DMS53 treated with DMSO at 0.1 percent for 48 hours (cell line): ENCODE measurements at regions not wholly inside any gene's neighbourhood (a gene's known extent, or its start where the extent isn't known, plus 50 kb on each side); places are given as distances from the start of the nearest gene placed in this dataset.

Source experiments
- DNase-seq: peaks from one replicate; lab custom pipeline; 2025; ENCODE audit not compliant: unreplicated experiment; lab: John Stamatoyannopoulos, UW

DNA sequence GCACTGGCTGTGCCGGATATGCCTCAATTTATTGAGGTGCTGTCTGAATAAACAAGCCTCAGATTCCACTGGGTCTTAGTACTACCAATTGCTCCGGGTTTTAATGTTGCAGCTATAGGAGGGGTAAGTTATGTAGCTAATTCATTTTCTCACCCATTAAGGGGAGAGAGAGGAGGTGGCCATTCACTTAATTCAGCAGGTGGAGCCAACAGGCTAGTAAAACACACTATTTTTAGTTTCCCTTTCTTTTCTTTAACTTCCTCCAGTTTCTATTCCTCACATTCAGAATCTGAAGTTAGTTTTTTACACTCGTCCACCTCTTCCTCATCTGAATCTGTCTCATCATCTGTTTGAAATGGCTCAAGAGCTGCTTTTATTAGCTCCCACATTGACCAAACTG, 105.6 kb upstream of the CDH10 start:
- no peak for DNase-seq

DNA sequence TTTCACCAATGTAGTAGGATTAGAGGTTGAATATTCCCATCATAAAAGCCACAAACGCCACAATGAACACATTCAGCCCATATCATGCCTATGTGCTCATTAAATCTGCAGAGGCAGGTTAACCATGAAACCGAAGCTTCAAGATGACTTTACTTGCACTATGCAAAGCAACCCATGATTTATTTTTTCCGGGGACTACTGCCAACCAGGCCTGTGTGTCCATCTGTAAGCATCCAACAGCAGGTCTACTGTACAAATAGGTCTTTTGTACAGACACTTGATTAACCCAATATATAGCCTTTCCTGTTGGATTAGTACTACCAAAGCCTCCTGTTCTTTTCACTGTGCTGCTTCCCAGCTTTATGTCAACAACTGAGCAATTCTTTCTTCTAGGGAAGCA, 104.9 kb upstream of the CDH10 start:
- DNase-seq, result no peak

DNA sequence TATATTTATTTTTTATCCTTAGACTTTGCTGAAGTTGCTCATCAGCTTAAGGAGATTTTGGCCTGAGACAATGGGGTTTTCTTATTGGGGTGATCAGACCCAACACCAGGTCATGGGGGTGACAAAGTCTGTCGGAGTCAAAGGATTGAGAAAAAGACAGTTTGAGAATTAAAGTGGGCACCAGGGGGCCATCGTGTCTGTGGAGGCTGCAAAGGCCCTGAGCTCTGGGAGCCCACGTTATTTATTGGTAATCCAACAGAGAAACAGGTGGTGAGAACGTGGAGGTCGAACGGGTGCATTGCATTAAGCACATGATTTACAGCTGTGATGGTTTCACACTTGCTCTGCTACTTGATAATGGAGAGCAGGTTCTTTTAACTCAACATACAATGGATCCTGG, 102.5 kb upstream of the CDH10 start:
- DNase-seq, result no peak

DNA sequence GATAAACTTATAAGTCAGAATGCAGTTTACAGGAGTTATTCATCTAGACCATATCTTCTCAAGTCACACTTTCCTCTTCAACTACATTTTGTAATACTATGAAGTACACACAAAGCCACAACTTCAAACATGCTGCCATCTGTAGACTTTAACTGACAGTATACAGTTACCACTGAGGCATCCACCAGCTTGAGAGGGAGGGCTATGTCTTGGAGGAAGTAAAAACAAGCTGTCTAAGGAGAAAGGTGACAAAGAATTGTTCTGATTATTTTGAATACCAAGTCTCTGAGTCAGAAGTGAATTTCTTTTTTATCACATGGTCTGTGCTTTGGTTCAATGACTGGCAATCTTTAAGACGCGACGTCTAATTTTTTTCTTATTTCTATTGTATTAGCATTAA, 97.6 kb upstream of the CDH10 start:
- DNase-seq, result no peak

DNA sequence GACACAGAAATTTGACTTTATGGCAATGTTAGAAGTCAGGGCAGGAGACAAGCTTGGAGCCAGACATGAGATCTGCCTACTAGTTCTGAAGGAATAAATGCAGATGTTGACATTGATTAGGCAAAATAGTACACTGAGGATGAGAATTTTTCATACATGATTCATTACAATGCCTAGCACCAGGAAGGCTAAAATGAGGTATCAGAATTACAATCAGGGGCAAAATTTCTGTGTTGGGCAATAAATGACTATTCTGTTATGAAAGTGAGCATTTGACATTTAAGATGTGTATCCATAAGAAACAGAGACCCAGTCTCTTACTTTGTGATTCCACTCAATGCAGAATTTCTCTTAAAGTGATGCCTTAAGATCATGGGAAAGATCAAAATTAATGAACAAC, 92.4 kb upstream of the CDH10 start:
- no peak for DNase-seq

DNA sequence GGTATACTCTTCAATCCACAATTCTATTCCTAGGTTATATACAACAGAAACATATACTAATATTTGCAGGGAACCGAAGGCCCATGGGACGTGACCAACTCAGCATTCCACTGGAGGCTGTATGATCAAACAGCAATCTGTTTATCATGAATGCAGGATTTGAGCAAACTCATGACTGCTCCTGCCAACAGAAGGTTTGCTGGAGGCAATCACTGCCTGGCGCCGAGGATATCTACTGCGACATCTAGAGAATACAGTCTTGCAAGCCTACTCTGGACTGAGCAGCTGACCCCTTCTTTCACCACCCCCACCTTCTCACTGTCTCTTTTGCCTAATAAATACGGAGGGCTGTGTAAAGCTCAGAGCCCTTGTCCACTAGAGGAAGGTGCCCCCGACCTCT, 90.5 kb upstream of the CDH10 start:
- no peak for DNase-seq

DNA sequence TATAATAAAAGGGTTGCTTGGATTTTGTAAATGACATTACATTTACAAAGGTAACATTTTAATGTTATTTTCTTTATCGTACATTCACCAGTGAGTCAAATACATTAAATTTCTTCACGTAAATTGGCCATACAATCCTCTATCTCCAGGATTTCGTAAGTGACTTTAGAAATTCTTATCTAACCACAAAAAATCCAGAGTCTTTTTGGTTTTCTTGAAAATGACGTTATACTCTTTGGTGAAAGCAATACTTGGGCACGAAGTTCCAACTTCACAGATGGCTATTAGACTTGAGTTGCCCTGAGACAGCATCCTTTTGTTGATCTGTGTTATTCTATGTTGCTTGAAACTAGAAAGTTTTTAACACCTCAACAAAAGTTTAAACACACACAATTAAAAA, 87.4 kb upstream of the CDH10 start:
- DNase-seq, result no peak

DNA sequence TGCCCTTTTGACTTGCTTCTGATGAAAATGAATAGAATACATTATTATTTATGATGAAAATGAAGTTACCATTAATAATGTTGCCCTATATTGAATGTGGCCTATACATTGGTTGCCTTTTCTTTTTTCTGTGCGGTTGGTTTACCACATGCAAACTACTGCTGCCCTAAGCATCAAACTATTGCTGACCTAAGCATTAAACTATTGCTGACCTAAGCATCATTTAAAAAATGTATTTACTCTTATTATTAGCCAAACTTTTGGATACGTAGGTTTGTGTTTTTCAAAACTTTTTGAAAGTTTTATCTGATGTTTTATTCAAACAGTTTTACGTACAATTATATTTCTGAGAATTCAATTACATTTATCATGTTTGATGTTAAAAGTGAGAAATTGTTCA, 76.0 kb upstream of the CDH10 start:
- no peak for DNase-seq

DNA sequence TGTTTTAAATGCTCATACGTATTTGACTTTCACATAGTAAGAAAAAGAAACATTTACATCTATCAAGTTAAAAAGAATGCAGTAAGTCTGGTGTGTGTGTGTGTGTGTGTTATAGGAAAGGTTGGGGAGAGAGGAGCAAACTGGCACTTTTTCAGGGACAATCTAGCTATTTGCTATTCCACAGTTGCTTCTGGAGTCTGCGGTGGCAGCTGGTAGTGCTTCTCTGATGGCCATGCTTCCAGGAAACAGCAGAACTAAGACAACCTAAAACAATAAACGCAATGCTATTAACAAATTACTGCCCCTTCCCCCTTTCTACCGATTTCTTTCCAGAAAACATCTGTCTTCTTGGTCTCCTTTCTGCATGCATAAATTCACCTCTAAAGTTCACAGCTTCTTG, 70.0 kb upstream of the CDH10 start:
- DNase-seq, result peak; percentile 8

DNA sequence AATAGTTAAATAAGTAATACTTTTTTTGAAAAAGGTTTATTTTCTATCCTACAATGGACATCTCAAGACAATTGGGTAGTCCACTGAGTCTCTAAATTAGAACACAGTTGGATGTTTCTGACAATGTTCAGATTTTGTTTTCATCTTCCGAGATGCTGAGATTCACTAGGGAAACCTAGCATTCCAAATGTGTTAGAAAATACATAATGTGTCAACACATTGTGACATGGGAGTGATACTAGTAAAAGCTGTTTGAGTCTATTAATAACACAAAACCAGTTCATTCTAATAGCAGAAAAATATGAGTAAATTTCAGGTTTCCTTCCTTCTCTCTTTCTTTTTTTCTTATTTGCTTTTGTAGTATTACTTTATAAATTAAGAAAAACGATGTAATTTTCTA, 68.2 kb upstream of the CDH10 start:
- DNase-seq, result no peak

DNA sequence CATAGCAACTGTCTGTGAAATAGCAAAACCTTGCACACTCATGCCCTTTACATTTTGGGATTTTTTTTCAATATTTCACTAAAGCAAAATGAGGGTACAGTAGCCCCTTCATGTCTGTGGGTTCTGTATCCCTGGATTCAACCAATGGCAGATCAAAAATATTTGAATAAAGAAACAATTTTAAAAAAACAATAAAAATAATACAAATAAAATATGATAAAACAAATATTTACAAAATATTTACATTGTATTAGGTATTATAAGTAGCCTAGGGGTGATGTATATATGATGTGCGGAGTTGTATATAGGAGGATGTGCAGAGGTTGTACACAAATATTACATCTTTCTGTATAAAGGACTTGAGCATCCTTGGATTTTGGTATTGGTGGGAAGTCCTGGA, 67.3 kb upstream of the CDH10 start:
- DNase-seq, result no peak

DNA sequence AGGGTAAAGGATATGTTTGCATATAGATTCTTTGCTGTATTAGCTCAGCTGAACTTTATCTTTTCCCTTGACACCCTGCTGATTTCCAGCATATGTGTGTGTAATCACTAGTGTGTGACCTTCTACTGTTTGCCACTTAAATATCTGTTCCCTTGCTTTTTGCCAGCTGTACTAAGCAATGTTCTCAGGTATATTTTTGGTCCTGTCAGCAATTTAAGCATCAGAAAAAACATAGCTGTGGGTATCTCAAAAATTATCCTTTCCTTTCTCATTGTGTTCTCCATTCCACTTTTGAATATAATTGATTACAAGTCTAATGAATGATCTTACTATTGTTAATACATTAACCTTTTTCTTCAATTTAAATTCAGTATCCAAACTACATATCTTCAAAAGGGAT, 59.2 kb upstream of the CDH10 start:
- peak; percentile 6 for DNase-seq
